ENCODE measurements at regions not wholly inside any gene's neighbourhood (a gene's known extent, or its start where the extent isn't known, plus 50 kb on each side); places are given as distances from the start of the nearest gene placed in this dataset.

DNA sequence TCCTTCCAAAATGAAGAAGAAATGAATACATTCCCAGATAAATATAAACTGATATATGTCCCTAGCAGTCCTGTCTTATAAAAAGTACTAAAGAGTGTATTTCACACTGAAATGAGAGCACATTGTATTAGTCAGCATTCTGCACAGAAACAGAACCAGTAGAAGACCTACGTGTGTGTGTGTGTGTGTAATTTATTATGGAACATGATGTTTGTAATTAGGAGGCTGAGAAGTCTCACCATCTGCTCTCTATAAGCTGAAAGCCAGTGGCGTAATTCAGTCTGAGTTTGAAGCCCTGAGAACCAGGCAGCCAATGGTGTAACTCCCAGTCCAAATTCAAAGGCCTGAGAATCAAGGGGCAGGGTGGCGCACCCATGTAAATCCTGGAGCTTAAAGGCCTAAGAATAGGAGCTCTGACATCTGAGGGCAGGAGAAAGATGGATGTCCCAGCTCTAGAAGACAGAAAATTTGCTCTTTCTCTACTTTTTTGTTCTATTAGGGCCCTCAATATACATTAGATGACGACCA is 146.5 kb upstream of the LYPLAL1 start:
- Histone ChIP-seq H3K4me3 (no peak overlapping the region), H3K27ac (no peak overlapping the region), H3K4me1 (ENCODE audit: insufficient read depth) (no peaks in the 10 kb centered on the region), H3K27me3 (no peaks in the 10 kb centered on the region), H3K36me3 (no peaks in the 10 kb centered on the region), H3K9me3 (no peaks in the 10 kb centered on the region)
- intact Hi-C loops (cut with DNase I): no loop called here
- WGBS, 3 donors: 83 to 88% (median 86%) methylated on average over 4 of the region's 4 CpGs
- no peak for DNase-seq
- TF ChIP-seq, protein P1, sequence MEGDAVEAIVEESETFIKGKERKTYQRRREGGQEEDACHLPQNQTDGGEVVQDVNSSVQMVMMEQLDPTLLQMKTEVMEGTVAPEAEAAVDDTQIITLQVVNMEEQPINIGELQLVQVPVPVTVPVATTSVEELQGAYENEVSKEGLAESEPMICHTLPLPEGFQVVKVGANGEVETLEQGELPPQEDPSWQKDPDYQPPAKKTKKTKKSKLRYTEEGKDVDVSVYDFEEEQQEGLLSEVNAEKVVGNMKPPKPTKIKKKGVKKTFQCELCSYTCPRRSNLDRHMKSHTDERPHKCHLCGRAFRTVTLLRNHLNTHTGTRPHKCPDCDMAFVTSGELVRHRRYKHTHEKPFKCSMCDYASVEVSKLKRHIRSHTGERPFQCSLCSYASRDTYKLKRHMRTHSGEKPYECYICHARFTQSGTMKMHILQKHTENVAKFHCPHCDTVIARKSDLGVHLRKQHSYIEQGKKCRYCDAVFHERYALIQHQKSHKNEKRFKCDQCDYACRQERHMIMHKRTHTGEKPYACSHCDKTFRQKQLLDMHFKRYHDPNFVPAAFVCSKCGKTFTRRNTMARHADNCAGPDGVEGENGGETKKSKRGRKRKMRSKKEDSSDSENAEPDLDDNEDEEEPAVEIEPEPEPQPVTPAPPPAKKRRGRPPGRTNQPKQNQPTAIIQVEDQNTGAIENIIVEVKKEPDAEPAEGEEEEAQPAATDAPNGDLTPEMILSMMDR (IDR thresholded peaks at IDR 0.05): no peak
- TF ChIP-seq POLR2A (IDR thresholded peaks at IDR 0.05) (no peak), EP300 (IDR thresholded peaks at IDR 0.05) (no peak)

DNA sequence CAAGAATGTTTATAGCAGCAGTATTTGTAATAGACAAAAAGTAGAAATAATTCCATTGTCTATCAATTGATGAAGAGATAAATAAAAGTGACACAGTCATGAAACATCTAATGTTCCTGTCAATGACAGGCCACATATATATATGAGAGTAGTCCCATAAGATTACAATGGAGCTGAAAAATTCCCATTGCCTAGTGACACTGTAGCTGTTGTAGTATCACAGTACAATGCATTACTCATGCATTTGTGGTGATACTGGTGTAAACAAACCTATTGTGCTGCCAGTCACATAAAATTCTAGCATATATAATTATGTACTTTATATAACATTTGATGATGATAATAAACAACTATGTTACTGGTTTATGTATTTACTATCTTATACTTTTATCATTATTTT is 141.9 kb upstream of the LYPLAL1 start:
- H3K36me3 ChIP-seq: no peaks in the 10 kb centered on the region
- no peak overlapping the region for H3K27ac ChIP-seq
- no peaks in the 10 kb centered on the region for H3K4me1 ChIP-seq (ENCODE audit: insufficient read depth)
- H3K27me3 ChIP-seq: no peaks in the 10 kb centered on the region
- H3K9me3 ChIP-seq: no peaks in the 10 kb centered on the region
- H3K4me3 ChIP-seq: no peak overlapping the region
- DNase-seq: no peak
- intact Hi-C loops (cut with DNase I): no loop called here
- TF ChIP-seq, protein P1 (IDR thresholded peaks at IDR 0.05): no peak
- TF ChIP-seq EP300 (IDR thresholded peaks at IDR 0.05): no peak
- TF ChIP-seq POLR2A (IDR thresholded peaks at IDR 0.05): no peak

DNA sequence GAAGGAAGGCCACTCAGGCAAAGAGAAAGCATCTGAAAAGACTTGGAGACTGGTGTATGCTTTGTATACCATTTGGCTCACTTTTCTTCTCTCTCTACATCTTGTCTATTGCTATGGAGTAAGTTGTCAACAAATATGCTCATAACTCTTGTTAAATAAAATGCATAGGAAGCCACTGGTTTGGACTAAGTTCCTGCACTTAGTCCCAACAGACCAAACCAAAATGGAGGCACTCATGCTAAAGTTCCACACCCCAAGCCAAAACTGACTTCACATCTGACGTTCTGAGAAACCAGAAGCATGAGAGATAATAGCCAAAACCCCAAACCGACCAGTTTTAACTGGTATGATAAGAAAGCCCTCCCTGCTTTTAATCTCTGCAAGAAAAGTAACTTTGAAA is 135.3 kb upstream of the LYPLAL1 start:
- Histone ChIP-seq H3K9me3 (no peaks in the 10 kb centered on the region), H3K4me3 (no peak overlapping the region), H3K4me1 (ENCODE audit: insufficient read depth) (no peaks in the 10 kb centered on the region), H3K36me3 (no peaks in the 10 kb centered on the region), H3K27ac (no peak overlapping the region), H3K27me3 (no peaks in the 10 kb centered on the region)
- 66 to 91% (median 88%) methylated on average over 2 of the region's 2 CpGs for WGBS, 3 donors
- intact Hi-C loops (cut with DNase I): no loop called here
- TF ChIP-seq, protein P1 (IDR thresholded peaks at IDR 0.05): no peak
- no peak for TF ChIP-seq EP300 (IDR thresholded peaks at IDR 0.05)
- TF ChIP-seq POLR2A (IDR thresholded peaks at IDR 0.05): no peak
- no peak for DNase-seq

DNA sequence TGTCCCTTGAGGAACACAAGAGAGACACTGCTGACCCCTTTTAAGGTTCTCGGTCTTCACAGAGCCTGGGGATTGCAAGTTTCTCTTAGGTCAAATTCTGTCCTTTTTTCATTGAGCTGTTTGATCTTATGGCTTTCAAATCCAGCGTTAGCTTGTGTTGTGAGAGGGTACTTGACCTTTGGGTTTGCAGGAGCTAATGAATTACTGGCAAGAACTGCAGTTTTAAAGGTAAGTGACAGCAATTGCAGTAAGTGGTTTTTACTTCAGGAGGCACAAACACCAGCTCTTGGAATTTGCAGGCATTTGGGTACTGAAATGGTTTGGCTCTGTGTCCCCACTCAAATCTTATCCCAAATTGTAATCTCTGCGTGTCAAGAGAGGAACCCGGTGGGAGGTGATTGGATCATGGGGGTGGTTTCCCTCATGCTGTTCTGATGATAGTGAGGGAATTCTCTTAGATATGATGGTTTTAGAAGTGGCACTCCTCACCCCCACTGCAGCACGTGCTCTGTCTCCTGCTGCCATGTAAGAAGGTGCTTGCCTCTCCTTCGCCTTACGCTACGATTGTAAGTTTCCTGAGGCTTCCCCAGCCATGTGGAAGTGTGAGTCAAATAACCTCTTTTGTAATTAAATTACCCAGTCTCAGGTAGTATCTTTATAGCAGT is 134.5 kb upstream of the LYPLAL1 start:
- H3K27me3 ChIP-seq: no peaks in the 10 kb centered on the region
- TF ChIP-seq, protein P1 (IDR thresholded peaks at IDR 0.05): no peak
- TF ChIP-seq EP300 (IDR thresholded peaks at IDR 0.05) (no peak), POLR2A (IDR thresholded peaks at IDR 0.05) (no peak)
- H3K27ac ChIP-seq: no peak overlapping the region

More for the DNA sequence above, 134.5 kb upstream of the LYPLAL1 start:
- Histone ChIP-seq H3K4me1 (ENCODE audit: insufficient read depth) (no peaks in the 10 kb centered on the region), H3K4me3 (no peak overlapping the region), H3K9me3 (no peaks in the 10 kb centered on the region), H3K36me3 (no peaks in the 10 kb centered on the region)
- WGBS, 3 donors: 83 to 96% (median 90%) methylated on average over 8 of the region's 8 CpGs
- DNase-seq: no peak
- intact Hi-C loops (cut with DNase I): no loop called here

Data from ovary (tissue), 7 donors.